HG03342 (cell line): ENCODE measurements at regions not wholly inside any gene's neighbourhood (a gene's known extent, or its start where the extent isn't known, plus 50 kb on each side); places are given as distances from the start of the nearest gene placed in this dataset.

ENCODE experiments used
- ATAC-seq: cut with Tn5 transposase; IDR thresholded peaks from one replicate; pipeline ENCODE4 v1.9.1; 2021; ENCODE audit warnings: mild to moderate bottlenecking, moderate library complexity; ENCODE audit not compliant: unreplicated experiment

DNA sequence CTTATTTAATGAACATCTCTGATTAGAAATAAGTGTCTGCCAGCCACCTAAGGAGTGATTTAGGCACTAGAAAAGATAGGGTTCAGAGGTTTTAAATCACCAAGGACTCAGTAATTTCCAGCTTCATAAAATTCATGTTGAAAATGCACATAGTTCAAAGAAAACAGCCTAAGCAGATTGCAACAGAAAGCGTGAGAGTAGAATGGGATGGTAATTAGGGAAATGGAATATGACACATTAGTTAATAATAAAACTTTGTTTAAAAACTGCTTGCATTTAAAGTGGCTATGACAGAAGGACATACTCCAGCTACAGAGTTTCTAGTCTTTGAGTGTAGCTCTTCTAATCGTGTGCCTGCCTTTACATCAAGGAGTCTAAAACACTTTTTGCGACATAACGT lies 490.8 kb downstream of the TLE4 start:
- ATAC-seq, result no peak

GRCh38 chr9:80061940-80062339 lies 490.2 kb downstream of the TLE4 start:
- ATAC-seq, result no peak

- ATAC-seq, result no peak
These were observed 489.3 kb downstream of the TLE4 start for GRCh38 chr9:80061096-80061495.

DNA sequence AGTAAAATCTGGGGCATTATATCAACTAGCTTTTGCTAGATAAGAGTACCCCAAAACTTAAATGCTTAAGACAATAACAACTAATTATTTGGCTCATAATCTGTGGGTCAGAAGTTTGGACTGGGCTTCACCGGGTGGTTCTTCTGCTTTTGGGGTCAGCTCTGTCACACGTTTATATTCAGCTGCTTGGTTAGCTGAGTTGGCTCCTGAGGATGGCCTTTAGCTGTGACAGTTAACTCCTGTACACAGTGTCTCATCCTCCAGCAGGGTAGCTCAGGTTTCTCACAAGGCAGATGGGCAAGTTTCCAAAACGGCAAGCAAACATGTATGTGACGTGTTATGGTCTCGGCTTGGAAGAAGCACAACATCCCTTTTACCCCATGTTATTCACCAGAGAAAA lies 488.2 kb downstream of the TLE4 start:
- no peak for ATAC-seq

DNA sequence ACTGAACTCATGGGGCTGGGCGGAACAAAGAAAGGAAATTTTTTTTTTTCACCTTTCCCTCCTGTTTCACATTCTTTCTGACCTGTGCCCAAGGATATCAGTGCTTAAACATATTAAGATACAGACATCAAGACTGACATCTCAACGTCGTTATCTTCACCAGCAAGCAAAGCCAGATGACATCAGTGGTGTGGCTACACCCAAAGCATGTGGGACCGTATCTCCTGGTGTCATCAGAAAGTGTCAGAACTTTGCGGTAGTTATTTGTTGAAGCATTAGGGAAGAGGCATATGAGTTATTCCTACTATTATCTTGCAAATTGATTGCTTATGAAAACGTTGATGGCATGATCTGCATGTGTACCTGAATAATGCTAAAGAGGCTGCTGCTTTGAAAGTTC lies 487.4 kb downstream of the TLE4 start:
- ATAC-seq, result no peak

DNA sequence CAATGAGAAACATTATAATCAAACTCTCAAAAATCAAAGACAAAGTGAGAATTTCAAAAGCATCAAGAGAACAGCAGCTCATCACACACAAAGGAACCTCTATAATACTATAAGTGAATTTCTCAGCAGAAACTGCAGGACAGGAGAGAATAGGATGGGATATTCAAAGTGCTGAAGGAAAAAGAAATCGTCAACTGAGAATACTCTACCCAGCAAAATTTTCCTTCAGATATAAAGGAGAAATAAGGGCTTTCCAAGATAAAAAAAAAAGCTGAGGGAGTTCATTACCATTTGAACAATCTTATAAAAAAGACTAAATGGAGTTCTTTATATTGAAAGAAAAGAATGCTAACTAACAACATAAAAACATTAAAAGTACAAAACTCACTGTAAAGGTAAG lies 481.1 kb downstream of the TLE4 start:
- ATAC-seq, result no peak

- no peak for ATAC-seq
These were observed 477.5 kb downstream of the TLE4 start for GRCh38 chr9:80049096-80049782.

DNA sequence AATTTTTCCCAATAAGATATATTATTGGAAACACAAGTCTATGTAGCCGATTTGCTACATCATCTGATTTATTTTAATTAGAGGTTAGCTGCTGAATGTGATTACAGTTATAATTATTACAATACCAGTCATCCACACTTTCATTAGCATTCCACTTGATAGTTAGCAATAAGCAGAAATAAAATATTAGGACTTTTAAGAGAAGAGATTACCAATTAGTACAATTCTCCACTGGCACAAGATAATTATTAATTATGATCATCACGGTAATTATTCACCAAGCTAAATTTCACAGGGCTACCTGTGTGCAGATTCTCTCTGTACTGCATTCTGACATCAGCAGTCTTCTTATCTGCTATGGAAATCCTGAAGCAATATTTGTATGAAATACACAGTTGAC lies 474.7 kb downstream of the TLE4 start:
- ATAC-seq, result no peak

- ATAC-seq, result no peak
These were observed 470.1 kb downstream of the TLE4 start for GRCh38 chr9:80041821-80042220.

DNA sequence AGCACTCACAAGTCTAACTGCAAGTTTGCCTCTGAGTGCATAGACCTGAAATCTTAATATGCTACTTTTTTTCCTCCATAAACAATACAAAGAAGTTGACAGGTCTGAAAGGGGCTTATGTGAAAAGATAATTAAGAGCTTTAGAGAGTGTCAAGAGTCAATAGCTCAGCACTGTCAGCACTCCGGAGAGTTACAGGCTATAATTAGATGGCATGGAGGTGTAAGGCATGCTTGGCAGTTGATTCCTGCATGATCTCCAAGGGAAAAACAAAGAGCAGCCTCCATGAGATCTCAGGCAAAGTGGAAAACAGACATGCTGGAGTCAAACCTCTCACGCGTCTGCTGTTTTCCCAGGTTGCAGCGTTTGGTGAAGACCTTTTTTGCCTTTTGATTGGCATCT lies 468.7 kb downstream of the TLE4 start:
- ATAC-seq, result no peak

GRCh38 chr9:80030801-80031200 lies 459.0 kb downstream of the TLE4 start:
- no peak for ATAC-seq

DNA sequence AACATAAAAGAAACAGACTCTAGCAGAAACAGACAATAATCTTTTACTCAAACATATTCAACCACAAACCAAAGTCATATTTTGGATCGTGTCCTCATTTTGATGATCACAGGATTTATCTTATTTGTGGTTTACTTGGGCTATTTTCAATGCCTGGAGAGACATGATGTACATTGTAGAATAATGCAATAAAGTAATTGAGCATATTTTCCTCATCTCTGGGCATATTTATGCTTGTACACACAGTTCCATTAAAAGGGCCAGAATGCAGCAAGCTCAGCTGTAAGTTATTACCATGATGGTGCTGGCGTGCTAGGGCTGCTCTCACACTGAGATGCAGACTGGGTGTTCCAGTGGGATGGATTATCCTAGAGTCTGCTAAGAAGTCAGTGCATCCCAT lies 456.7 kb downstream of the TLE4 start:
- no peak for ATAC-seq

DNA sequence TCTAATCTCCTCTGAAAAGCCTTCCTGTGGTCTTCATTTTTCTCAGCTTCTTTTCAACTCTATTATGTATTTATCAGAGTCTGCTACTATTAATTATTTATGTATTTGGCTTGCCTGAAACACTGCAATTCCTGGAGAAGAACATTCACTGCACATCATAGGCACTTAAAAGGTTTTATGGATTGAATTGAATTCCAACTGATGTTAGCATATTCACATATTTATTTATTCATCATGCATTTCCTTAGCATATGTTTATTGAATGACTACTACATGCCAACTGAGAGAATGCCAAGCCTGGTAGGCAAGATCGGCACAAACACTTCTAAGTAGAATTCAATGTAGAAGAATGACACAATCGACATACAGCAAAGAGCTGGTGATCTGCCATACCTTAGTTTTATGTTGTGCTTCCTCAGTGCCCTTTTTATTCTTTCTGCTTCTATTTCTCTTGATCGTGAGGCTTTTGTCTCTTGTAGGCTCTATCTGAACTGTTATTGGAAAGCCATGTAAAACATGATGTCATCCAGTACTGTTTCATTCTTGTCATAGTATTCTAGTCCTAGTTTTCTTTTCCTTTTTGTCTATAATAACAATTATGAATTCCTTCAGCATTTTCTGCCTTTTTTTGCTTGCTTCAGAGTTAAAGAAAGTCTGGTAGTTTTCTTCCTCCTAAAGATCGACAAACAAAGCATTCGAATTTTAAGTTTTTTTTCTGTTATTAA lies 454.2 kb downstream of the TLE4 start:
- ATAC-seq, result no peak

DNA sequence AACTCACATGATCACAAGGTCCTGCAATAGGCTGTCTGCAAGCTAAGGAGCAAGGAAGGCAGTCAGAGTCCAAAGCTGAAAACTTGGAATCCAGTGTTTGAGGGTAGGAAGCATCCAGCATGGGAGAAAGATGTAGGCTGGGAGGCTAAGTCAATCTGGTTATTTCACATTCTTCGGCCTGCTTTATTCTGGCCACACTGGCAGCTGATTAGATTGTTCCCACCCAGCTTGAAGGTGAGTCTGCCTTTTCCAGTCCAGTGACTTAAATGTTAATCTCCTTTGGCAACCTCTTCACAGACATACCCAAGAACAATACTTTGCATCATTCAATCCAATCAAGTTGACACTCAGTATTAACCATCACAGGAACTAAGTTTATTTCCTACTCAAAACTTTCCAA lies 453.4 kb downstream of the TLE4 start:
- ATAC-seq, result no peak

DNA sequence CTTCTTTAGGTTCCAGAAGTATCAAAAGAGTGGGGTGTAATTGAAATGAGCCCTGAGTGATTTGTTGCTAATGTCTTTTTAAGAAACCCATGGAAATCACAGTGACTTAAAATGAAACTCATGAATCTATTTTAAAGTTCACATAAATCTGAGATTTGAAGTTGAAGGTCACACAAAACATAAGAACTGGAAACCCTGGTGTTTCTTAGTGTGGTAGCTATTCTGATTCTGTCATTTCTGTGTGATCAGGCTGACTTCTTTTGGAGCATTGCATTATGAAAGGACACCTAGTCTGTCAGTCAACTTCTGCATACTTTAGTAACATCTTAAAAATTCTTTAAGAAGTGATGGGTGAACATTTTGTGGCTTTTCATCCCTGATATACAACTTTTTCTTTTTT lies 448.8 kb downstream of the TLE4 start:
- no peak for ATAC-seq

GRCh38 chr9:80020056-80020455 lies 448.3 kb downstream of the TLE4 start:
- no peak for ATAC-seq

DNA sequence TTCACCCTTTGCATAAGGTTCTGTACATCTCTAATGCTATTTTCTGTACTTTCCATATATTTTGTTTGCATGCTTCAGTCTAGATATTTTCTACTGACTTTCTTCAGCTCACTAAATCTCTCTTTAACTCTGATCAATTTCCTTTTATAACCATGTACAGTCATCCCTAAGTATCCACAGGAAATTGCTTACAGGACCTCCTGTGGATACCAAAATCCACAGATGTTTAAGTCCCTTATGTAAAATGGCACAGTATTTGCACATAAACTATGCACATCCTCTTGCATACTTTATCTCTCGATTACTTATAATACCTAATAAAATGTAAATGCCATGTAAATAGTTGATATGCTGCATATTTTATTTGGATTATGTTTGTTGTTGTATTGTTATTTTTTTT lies 442.1 kb downstream of the TLE4 start:
- ATAC-seq, result no peak

GRCh38 chr9:80012557-80013330 lies 441.0 kb downstream of the TLE4 start:
- no peak for ATAC-seq

DNA sequence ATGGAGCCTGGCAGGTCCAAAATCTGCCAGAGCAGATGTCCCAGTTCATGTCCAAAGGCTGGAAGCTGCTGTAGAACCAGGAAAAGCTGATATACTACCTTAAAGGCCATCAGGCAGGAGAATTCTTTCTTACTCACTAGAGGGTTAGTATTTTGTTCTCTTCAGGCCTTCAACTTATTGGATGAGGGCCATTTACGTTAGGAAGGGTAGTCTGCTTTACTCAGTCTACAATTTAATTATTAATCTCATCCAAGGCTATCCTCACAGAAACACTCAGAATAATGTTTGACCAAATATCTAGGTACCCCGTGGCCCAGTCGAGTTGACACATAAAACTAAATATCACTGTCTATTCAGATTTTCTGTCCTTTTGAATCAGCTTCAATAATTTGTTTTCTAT lies 437.4 kb downstream of the TLE4 start:
- no peak for ATAC-seq

DNA sequence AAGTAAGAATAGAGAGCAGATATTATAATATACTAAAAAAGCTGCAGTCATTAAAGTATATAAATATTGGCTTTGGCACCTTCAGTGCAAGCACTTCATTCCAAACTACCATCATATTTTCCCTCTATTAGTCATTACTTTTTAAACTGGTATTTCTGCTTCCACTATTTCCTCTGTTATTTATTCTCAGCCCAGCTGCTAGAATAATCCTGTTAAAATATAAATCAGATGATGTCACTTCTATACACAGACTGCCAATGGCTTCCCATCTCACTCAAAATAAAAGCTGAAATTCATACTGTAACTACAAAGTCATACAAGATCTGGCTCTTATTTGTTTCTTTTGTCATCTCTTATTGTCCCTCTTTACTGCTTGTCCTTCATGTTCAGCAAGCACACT lies 432.9 kb downstream of the TLE4 start:
- no peak for ATAC-seq

DNA sequence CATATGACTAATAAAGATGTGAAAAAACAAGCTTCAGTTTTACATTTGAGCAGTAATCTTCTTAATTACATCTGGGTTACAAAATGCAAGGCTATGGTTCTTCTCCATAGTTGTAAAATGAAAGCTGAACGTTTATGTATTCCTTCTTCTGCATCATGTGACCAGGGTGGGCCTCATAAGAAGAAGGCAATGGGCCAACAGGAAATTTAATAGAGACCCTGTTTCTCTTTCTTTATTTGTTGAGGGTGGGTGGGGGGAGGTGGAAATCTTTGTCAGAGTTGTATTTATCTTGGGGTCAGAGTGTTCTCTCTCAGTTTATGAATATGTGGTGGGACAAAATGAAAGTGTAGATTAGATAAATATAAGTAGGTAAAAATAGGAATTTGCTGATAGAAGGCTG lies 418.8 kb downstream of the TLE4 start:
- ATAC-seq, result no peak

GRCh38 chr9:79989079-79989478 lies 417.3 kb downstream of the TLE4 start:
- no peak for ATAC-seq
